HepG2 (cell line): ENCODE measurements at regions not wholly inside any gene's neighbourhood (a gene's known extent, or its start where the extent isn't known, plus 50 kb on each side); places are given as distances from the start of the nearest gene placed in this dataset.

Experiments used
- ETV6 ChIP-seq: sonication (generic); formaldehyde crosslinking; conservative IDR thresholded peaks from 2 replicates; pipeline ENCODE4 v1.4.0; 2020; ENCODE audit warnings: missing genetic modification reagents
- GTF3A ChIP-seq: sonication (generic); formaldehyde crosslinking; conservative IDR thresholded peaks from 2 replicates; pipeline ENCODE4 v1.4.0; 2020; ENCODE audit warnings: mild to moderate bottlenecking, missing genetic modification reagents
- PCBP1 ChIP-seq: fragments of 200-400 bp; formaldehyde crosslinking; IDR thresholded peaks from 2 replicates; pipeline ENCODE4 v1.6.1; 2017; ENCODE audit warnings: mild to moderate bottlenecking, low read depth, low read length, borderline replicate concordance
- RCOR2 ChIP-seq: IDR thresholded peaks from 2 replicates; pipeline ENCODE4 v1.6.1; 2016; ENCODE audit warnings: missing biosample characterization, missing genetic modification reagents
- REXO4 ChIP-seq: sonication (generic); formaldehyde crosslinking; IDR thresholded peaks from 2 replicates; pipeline ENCODE4 v1.8.0; 2022; ENCODE audit warnings: missing genetic modification reagents, mild to moderate bottlenecking, borderline replicate concordance
- SMAD9 ChIP-seq: sonication (generic); formaldehyde crosslinking; IDR thresholded peaks from 2 replicates; pipeline ENCODE4 v1.5.1; 2020; ENCODE audit warnings: mild to moderate bottlenecking, missing genetic modification reagents
- ZBTB38 ChIP-seq: sonication (generic); formaldehyde crosslinking; IDR thresholded peaks from 2 replicates; pipeline ENCODE4 v1.5.1; 2020; ENCODE audit warnings: mild to moderate bottlenecking, missing genetic modification reagents
- ZFAT ChIP-seq: sonication (generic); formaldehyde crosslinking; conservative IDR thresholded peaks from 2 replicates; pipeline ENCODE4 v1.8.1; 2023; ENCODE audit warnings: missing genetic modification reagents, inconsistent platforms
- ZNF101 ChIP-seq: sonication (generic); formaldehyde crosslinking; IDR thresholded peaks from 2 replicates; pipeline ENCODE4 v1.4.0; 2020; ENCODE audit warnings: mild to moderate bottlenecking, low read depth, missing genetic modification reagents, borderline replicate concordance
- ZNF274 ChIP-seq: sonication (generic); formaldehyde crosslinking; IDR thresholded peaks from 2 replicates; pipeline ENCODE4 v1.5.1; 2020; ENCODE audit warnings: mild to moderate bottlenecking, missing genetic modification reagents
- ZNF460 ChIP-seq: sonication (generic); formaldehyde crosslinking; IDR thresholded peaks from 2 replicates; pipeline ENCODE4 v1.5.1; 2020; ENCODE audit warnings: missing genetic modification reagents, mild to moderate bottlenecking, borderline replicate concordance
- ZNF558 ChIP-seq: sonication (generic); formaldehyde crosslinking; IDR thresholded peaks from 2 replicates; pipeline ENCODE4 v1.9.0; 2022; ENCODE audit warnings: mild to moderate bottlenecking, missing genetic modification reagents, borderline replicate concordance
- ZNF746 ChIP-seq: sonication (generic); formaldehyde crosslinking; IDR thresholded peaks from 2 replicates; pipeline ENCODE4 v1.8.0; 2022; ENCODE audit warnings: mild to moderate bottlenecking, missing genetic modification reagents
- ZSCAN31 ChIP-seq: sonication (generic); formaldehyde crosslinking; IDR thresholded peaks from 2 replicates; pipeline ENCODE4 v1.5.0; 2020; ENCODE audit warnings: low read depth, mild to moderate bottlenecking, missing genetic modification reagents
- TF ChIP-seq, protein P1 (sequence below): IDR thresholded peaks from 2 replicates; pipeline ENCODE4 v1.6.1; 2012; ENCODE audit warnings: low read length, improper control_type of control experiment
- TF ChIP-seq, protein P2 (sequence below): sonication (generic); formaldehyde crosslinking; IDR thresholded peaks from 2 replicates; pipeline ENCODE4 v1.5.1; 2020; ENCODE audit warnings: mild to moderate bottlenecking, moderate library complexity, missing genetic modification reagents
- TF ChIP-seq, protein P3 (sequence below): sonication (generic); formaldehyde crosslinking; IDR thresholded peaks from 2 replicates; pipeline ENCODE4 v1.4.0; 2020; ENCODE audit warnings: missing genetic modification reagents
- TF ChIP-seq, protein P4 (sequence below): sonication (generic); formaldehyde crosslinking; IDR thresholded peaks from 2 replicates; pipeline ENCODE4 v1.5.0; 2020; ENCODE audit warnings: missing genetic modification reagents
- TF ChIP-seq, protein P5 (sequence below): IDR thresholded peaks from 2 replicates; pipeline ENCODE4 v1.6.1; 2016; ENCODE audit warnings: low read depth, control low read depth
- TF ChIP-seq, protein P6 (sequence below): sonication (generic); formaldehyde crosslinking; IDR thresholded peaks from 2 replicates; pipeline ENCODE4 v1.8.1; 2023; ENCODE audit warnings: mild to moderate bottlenecking, inconsistent platforms, moderate library complexity, missing genetic modification reagents, borderline replicate concordance

DNA sequence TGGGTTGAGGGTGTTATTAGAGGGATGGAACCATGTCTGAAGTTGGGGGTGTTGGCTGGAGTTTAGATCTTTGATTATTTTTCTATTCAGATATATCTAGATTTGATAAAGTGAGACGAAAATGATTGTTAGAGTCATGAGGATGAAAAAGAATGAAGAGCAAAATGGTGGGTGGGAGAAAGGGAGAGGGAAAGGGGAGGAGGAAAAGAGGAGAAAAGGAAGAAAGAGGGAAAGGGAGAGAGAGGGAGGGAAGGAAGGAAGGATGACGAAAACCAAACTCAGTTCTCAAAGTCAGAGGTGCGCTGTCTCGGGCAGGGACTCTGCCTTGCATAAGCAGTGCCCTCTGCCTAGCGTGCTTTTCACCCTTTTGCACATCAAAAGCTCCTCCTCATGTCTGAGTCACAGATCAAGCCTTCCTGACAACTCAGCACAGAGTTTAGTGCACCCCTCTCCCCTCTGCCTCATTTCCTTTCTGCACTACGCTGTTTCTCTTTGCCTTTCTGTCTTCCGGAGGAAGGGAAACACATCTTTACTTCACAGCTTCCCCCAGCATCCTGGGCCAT is 225.8 kb upstream of the PROX1 start (continued):
- TF ChIP-seq, protein P1, sequence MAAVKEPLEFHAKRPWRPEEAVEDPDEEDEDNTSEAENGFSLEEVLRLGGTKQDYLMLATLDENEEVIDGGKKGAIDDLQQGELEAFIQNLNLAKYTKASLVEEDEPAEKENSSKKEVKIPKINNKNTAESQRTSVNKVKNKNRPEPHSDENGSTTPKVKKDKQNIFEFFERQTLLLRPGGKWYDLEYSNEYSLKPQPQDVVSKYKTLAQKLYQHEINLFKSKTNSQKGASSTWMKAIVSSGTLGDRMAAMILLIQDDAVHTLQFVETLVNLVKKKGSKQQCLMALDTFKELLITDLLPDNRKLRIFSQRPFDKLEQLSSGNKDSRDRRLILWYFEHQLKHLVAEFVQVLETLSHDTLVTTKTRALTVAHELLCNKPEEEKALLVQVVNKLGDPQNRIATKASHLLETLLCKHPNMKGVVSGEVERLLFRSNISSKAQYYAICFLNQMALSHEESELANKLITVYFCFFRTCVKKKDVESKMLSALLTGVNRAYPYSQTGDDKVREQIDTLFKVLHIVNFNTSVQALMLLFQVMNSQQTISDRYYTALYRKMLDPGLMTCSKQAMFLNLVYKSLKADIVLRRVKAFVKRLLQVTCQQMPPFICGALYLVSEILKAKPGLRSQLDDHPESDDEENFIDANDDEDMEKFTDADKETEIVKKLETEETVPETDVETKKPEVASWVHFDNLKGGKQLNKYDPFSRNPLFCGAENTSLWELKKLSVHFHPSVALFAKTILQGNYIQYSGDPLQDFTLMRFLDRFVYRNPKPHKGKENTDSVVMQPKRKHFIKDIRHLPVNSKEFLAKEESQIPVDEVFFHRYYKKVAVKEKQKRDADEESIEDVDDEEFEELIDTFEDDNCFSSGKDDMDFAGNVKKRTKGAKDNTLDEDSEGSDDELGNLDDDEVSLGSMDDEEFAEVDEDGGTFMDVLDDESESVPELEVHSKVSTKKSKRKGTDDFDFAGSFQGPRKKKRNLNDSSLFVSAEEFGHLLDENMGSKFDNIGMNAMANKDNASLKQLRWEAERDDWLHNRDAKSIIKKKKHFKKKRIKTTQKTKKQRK, result no peak
- no peak for TF ChIP-seq ZSCAN31 (CRISPR knock-in tag)
- TF ChIP-seq PCBP1, result 0 out of 2 replicates have a peak, but pooled peaks have one; percentile 78
- TF ChIP-seq, protein P2, sequence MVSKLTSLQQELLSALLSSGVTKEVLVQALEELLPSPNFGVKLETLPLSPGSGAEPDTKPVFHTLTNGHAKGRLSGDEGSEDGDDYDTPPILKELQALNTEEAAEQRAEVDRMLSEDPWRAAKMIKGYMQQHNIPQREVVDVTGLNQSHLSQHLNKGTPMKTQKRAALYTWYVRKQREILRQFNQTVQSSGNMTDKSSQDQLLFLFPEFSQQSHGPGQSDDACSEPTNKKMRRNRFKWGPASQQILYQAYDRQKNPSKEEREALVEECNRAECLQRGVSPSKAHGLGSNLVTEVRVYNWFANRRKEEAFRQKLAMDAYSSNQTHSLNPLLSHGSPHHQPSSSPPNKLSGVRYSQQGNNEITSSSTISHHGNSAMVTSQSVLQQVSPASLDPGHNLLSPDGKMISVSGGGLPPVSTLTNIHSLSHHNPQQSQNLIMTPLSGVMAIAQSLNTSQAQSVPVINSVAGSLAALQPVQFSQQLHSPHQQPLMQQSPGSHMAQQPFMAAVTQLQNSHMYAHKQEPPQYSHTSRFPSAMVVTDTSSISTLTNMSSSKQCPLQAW (CRISPR knock-in tag), result no peak
- TF ChIP-seq REXO4 (CRISPR knock-in tag), result no peak
- no peak for TF ChIP-seq ZNF746
- TF ChIP-seq ZNF460 (CRISPR knock-in tag), result no peak
- no peak for TF ChIP-seq ZNF274 (CRISPR knock-in tag)
- TF ChIP-seq, protein P3, sequence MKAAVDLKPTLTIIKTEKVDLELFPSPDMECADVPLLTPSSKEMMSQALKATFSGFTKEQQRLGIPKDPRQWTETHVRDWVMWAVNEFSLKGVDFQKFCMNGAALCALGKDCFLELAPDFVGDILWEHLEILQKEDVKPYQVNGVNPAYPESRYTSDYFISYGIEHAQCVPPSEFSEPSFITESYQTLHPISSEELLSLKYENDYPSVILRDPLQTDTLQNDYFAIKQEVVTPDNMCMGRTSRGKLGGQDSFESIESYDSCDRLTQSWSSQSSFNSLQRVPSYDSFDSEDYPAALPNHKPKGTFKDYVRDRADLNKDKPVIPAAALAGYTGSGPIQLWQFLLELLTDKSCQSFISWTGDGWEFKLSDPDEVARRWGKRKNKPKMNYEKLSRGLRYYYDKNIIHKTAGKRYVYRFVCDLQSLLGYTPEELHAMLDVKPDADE (CRISPR knock-in tag), result no peak
- TF ChIP-seq, protein P4, sequence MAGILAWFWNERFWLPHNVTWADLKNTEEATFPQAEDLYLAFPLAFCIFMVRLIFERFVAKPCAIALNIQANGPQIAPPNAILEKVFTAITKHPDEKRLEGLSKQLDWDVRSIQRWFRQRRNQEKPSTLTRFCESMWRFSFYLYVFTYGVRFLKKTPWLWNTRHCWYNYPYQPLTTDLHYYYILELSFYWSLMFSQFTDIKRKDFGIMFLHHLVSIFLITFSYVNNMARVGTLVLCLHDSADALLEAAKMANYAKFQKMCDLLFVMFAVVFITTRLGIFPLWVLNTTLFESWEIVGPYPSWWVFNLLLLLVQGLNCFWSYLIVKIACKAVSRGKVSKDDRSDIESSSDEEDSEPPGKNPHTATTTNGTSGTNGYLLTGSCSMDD, result no peak
- TF ChIP-seq ZNF101 (CRISPR knock-in tag), result no peak
- TF ChIP-seq, protein P5, sequence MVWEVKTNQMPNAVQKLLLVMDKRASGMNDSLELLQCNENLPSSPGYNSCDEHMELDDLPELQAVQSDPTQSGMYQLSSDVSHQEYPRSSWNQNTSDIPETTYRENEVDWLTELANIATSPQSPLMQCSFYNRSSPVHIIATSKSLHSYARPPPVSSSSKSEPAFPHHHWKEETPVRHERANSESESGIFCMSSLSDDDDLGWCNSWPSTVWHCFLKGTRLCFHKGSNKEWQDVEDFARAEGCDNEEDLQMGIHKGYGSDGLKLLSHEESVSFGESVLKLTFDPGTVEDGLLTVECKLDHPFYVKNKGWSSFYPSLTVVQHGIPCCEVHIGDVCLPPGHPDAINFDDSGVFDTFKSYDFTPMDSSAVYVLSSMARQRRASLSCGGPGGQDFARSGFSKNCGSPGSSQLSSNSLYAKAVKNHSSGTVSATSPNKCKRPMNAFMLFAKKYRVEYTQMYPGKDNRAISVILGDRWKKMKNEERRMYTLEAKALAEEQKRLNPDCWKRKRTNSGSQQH (CRISPR knock-in tag), result no peak
- TF ChIP-seq ZFAT (CRISPR knock-in tag), result no peak
- TF ChIP-seq RCOR2, result no peak
- no peak for TF ChIP-seq ETV6
- TF ChIP-seq ZNF558, result no peak
- TF ChIP-seq GTF3A (CRISPR knock-in tag), result no peak
- TF ChIP-seq SMAD9 (CRISPR knock-in tag), result no peak
- TF ChIP-seq, protein P6, sequence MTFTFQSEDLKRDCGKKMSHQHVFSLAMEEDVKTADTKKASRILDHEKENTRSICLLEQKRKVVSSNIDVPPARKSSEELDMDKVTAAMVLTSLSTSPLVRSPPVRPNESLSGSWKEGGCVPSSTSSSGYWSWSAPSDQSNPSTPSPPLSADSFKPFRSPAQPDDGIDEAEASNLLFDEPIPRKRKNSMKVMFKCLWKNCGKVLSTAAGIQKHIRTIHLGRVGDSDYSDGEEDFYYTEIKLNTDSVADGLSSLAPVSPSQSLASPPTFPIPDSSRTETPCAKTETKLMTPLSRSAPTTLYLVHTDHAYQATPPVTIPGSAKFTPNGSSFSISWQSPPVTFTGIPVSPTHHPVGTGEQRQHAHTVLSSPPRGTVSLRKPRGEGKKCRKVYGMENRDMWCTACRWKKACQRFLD (CRISPR knock-in tag), result no peak
- peak; percentile 62; the same call in 1 of the 2 replicates for TF ChIP-seq ZBTB38 (CRISPR knock-in tag)
- TF ChIP-seq, all 625 proteins: peak for 10
